GM18861 (cell line): ENCODE measurements at regions not wholly inside any gene's neighbourhood (a gene's known extent, or its start where the extent isn't known, plus 50 kb on each side); places are given as distances from the start of the nearest gene placed in this dataset.
"Not testable (repeated sequence)": the region's sequence is repeated elsewhere in the genome, so short reads cannot be mapped to it uniquely, and the experiment has no call there.

Source experiments
- ATAC-seq: cut with Tn5 transposase; IDR thresholded peaks from one replicate; pipeline ENCODE4 v1.9.1; 2021; ENCODE audit not compliant: unreplicated experiment

DNA sequence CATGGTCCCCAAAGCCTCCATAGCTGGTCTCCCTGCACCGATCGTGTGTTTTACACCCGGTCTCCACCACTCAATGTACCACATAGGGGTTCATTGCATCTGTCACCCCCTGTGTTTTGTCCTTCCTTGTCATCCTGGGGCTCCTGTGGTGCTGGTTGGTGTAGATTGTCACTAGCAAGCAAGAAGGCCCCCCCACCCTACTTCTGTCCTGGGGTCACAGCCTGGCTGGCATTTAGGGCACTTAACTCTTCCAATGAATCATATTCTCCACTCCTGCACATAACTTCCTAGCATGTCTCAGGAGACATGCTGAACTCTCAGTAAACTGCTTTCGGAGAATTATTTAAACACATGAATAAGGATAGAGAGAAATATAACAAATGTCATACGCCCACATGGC lies 161.4 kb downstream of the BCL2L11 start:
- ATAC-seq: not testable (repeated sequence)

DNA sequence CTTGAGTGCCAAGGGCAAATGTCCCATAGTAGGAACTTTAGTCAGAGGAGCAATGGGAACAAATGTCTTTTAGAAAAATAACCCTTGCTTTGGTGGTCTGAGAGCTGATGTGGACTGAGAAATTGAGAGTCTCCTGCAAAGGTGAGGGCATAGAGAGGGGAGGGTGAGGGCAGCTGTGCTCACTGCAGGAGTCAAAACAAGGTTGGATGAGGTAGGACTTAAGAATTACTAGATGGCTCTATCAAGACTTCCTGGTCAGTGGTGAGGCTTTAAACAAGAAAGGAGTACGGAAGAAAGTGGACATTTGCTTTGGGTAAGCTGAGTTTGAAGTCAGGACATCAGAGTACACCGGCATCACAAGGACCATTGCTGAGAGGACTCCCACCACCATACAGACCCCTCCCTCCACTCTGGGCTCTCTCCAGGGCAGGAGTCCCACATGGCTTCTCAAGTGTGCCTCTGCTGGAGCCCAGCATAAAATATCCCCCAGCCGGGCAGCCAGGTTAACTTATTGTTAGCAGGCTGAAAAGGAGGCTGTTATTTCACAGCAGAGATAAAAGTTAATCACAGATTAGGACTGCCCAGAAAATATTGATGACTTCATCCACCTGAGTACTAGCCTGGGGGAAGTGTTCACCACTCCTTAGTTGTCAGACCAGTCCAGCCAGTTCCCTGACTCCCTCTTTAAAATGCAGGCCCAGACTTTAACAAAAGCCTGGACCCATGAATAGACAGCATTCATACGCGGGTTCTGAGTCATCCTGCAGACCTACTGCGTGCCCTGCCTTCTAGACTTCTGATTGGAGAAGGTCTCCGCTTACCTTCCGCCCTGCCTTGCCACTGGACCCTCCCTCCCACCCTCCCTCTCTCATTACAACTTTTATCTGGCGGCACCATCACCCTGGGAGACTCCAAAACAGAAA lies 167.2 kb downstream of the BCL2L11 start:
- ATAC-seq: not testable (repeated sequence)

DNA sequence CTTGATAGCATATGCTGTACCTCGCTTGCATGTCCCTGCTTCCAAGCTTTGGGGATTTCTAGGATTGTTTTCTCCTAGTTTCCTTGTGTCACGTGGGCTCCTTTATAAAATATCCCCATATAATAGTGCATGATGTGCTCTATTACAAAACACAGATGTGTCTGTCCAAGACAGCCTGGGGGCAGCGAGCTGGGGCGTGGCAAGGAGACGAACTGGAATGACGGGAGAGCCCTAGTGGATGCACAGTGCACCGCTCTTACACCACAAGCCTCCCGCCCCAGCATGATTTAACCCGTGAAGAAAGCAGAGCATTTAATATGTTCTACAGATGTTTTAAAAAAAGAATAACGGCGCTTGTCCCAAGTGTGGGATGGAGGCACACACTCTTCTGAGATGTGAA lies 169.7 kb downstream of the BCL2L11 start:
- ATAC-seq: not testable (repeated sequence)

DNA sequence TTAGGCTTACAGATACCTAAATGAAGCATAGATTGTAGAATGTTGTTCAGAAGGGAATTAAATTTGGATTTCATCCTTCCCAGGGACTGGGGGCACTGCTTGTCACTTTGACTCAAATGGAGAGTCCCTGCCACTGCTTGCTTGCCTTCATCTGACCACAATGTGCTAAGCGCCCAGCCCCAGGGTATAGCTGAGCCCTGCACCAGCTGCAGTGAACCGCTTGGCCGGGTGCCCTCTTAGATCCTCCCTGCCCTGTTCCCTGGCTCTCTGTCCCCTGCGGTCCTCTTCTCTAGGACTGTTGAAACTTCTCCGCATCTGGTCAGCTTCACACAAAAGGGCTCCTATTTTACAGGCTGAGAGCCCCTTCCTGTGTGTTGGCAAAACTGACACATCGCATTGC lies 170.9 kb downstream of the BCL2L11 start:
- ATAC-seq: not testable (repeated sequence)

DNA sequence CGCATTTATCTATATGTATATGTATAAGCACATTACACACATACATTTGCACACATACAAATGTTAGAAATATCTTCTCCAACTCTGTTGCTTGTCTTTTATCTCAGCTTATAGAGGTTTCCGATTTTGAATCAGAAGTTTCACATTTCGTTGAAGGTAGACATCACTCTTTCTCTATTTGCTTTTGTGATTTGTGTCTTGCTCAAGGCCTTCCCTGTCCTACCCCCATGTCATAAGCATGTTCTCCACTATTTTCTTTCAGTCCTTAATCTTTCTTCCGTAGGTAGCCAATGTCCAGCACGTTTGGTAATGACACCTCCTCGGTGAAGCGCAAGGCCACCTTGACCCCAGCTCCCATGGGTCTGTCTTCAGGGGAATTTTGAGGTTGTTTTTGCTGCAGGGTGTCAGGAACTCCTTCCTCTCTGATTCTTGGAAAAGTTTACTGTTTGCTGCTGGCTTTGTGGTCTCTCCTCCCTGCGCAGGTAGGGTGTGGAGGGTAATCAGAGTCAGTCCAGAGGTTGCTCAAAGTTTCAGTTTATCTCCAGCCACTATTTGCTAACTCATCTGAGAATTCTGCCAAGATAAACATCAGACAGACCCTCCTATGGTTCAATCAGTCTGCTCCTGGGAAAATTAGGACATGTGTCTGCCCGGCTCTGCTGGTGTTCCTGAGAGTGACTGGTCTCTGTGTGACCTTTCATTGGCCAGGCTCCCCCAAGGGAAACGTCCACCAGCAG lies 171.7 kb downstream of the BCL2L11 start:
- ATAC-seq: not testable (repeated sequence)

DNA sequence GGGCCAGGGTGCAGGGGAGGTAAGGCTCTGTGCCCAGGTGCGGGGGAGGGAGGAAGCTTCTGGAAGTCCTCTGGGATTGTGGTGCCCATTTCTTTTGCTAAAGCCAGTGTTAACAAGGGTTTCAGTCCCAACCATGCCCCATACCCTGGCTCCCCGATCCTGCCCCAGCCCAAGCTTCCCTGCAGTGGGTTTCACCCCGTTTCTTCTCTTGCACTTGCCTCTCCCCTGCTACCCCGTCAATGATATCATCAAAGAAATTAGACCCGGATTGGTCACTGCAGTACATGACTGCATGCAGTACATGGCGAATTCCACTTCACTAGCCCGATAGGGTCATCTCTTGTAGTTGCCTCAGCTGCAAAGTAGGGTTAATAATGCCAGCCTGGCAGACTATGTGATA lies 174.0 kb downstream of the BCL2L11 start:
- ATAC-seq: not testable (repeated sequence)

DNA sequence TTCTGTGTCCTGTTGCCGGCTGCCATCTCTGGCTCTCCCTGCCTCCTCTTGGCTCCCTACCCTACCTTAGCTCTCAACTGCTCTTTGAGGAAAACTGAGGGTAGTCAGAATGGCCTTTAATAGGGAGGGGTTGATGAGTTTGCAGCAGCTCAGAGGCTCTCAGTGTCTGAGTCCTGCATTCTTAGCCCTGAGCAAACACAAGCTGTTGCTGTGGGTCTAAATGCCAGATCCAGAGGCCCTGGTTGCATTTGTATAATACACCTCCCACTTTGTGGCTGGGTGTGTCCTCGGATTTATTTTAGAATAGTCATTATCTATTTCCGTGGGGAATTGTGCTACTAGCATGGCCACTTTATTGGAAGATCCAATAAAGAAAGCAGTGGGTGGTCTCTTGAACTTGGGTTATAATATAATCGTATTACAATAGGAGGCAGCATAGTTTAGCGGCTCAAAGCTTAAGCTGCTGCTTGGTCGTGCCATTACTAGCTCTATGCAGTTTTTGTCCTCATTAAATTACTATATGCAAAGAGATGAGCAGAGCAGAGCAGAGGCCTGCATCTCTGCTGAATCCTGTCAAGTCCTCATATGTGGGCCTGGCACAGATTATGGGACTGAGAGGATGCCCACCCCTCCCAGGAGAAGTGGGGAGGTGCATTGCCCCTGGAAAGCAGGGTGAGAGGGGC lies 175.5 kb downstream of the BCL2L11 start:
- ATAC-seq: not testable (repeated sequence)

DNA sequence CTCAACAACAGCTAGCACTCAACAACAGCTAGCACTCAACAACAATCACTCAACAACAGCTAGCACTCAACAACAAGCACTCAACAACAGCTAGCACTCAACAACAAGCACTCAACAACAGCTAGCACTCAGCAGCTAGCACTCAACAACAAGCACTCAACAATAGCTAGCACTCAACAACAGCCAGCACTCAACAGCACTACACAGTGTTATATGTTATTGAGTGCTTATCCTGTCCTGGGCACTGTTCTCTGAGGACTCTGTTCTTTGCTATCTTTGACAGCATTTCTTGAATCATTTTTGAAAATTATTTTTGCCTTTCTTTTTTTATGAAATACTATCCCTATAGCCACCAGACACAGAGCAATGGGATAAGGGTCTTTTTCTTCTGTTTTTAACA lies 176.4 kb downstream of the BCL2L11 start:
- not testable (repeated sequence) for ATAC-seq

DNA sequence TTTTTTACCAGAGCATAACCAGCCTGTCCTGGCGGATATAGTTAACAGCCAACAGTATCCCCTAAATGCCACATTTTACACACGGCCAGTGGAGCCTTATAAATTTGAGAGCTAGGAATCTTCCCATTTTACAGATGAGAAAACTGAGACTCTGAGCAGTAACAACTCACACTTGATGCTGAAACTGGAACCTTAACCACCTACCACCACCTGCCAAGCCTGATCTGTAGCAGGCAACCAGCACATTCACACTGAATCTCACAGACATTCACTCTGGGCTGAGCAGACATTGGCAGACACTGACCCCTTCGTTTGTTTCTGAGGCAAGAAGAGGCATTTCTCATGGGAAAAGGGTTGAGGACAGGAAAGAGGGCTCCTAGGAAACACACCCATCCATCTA lies 178.2 kb downstream of the BCL2L11 start:
- ATAC-seq: not testable (repeated sequence)

DNA sequence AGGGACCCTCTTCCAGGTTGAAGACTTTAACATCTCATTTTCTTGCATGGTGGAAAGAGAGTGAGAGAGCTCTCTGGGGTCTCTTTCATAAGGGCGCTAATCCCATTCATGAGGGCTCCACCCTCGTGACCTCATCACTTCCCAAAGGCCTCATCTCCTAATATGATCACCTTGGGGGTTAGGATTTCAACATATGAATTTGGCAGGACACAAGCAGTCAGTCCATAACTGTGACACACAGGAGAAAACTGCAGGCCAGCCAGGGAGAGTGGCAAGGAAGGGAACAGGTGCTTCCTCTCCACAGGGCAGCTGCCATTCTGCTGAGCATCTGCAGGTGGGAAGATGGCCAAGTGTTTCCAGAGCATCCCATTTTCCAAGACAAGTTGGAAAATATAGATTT lies 178.9 kb downstream of the BCL2L11 start:
- ATAC-seq: not testable (repeated sequence)

DNA sequence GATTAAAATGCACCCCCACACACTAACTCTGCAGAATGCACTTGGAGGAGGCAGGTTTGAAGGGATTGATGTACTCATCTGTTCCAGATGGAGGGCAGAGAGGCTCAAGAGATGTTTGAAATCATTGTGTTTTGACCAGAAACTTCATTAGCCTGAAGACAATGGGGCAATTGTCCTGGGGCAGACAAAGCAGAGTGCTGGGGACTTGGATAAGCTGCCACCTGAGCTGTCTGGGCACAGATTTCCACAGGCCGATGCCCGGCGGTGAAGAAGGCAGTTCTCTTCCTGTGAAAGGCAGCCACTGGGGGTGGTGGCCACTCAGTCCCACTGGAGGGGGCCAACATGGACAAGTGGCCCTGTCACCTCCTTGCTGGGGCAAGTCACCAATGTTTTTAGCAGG lies 181.0 kb downstream of the BCL2L11 start:
- ATAC-seq: not testable (repeated sequence)

DNA sequence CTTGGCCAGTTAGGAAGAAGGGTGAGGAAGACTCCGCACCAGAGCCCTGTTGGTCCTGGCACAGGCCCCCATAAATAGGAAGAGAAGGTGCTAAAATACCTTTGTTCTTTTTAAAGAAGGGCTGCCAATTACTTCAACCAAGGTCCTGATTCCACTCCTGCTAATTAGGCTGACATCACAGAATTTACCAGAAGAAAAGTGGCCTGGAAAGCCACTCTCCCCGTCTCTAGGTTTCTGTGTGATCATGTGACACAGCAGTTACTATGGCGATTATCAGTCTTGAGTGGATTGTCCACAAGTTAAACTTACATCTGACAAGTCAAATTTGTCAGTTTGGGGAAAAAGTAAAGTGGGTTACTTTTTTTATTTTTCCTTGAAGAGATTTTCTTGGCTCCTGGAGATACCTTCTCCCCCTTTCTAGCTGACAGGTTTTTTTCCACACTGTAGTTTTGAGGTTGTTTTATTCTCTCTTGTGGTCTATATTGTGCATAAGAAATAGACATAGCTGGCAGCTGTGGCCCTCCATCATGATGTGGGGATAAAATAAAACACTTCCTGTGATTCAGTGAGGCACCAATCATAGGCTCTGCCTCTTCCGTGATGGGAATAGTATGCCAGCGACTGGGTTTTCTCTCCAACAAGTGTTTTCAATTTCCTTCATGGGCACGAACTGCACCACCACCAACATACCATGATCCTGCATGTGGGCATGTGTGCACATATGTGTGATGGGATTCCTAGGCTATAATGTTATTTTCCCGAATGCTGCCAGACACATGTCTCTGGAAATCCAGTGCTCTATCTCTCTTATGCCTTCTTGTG lies 181.9 kb downstream of the BCL2L11 start:
- ATAC-seq: not testable (repeated sequence)

DNA sequence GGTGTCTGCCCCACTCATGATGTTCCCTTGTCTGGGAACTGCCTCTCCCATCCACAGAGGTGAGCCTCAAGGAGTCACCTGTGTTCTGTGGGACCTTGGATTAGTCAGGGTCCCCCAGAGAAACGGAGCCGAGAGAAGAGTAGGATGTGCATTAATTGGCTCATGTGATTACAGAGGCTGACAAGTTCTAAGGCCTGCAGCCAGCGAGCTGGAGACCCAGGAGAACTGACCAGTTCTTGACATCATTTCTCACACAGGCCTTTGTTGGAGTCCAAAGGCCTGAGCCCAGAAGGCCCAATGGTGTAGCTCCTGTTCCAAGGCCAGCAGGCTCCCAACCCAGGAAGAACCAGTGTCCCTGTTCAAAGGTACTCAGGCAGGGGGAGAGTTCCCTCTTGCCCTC lies 186.6 kb downstream of the BCL2L11 start:
- ATAC-seq: not testable (repeated sequence)

DNA sequence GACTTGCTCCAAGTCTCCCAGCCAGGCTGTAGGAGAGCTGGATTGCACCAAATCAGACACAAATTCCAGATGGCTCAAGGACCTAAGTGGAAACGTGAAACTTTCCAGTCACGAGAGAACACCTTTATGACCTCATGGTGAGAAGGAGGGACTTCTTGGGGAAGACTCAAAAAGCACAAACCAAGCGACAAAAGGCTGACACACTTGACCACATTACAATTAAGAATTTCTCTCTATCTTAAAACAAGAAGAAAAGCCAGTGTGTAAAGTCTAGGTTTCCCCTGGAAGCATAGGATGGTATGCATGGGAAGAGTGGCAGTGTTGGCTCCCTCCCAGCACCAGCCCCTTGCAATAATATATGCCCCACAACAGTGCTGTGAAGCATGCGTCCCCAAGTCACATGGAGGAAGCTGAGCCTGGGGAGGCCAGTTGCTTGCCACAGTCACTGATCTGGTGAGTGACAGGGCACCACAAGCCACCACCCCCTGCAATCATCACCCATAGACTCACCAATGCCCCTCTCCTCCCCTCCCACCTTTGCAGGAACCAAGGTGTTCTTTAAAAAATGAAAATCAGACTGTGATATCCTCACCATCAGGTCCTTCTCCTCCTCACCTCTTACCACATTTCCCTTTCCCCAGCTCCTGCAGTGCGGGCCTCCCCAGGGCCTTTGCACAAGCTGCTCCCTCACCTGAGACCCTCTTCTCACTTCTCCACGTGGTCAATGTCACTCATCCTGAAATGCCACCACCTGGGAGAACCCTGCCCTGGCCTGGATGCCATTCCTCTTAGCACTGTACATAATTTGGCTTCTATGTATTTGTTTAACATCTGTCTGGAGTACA lies 188.7 kb downstream of the BCL2L11 start:
- ATAC-seq: not testable (repeated sequence)

DNA sequence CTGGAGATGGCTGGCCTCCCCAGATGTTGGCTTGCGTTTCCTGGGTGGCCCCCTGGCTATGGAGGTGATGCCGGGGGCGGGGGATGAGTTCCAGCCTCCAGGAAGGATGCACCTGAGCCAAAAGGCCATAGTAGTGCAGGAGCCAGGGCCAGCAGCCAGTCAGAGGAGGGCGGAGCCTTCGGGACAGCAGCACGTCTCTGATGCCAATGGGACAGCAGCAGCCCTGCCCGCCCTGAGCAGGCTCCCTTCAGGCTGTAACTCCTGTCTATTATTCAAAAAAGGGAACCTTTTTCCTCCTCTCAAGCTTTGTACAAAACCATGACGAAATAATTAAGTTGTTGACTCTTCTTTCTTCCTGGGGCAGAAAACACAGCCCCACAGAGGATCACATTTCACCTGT lies 189.7 kb downstream of the BCL2L11 start:
- ATAC-seq: not testable (repeated sequence)

DNA sequence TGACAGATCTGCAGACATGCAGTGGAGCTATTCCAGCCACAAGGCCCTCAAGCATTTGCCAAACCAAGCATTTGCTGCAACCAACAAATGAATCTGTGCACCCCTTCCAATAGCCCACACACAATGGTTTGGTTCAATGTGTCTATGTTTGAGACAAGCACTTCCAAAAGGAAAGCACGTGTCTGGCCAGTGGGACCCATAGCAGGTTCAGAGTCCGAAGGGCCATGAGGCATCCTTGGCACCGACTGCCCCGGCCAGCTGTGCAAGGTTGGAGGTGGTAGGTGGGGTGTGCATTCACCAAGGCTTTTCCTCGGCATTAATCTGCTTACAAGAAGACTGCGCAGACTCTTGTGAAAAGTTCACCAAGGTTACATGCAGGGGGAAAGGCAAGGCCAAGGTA lies 190.9 kb downstream of the BCL2L11 start:
- ATAC-seq: not testable (repeated sequence)

DNA sequence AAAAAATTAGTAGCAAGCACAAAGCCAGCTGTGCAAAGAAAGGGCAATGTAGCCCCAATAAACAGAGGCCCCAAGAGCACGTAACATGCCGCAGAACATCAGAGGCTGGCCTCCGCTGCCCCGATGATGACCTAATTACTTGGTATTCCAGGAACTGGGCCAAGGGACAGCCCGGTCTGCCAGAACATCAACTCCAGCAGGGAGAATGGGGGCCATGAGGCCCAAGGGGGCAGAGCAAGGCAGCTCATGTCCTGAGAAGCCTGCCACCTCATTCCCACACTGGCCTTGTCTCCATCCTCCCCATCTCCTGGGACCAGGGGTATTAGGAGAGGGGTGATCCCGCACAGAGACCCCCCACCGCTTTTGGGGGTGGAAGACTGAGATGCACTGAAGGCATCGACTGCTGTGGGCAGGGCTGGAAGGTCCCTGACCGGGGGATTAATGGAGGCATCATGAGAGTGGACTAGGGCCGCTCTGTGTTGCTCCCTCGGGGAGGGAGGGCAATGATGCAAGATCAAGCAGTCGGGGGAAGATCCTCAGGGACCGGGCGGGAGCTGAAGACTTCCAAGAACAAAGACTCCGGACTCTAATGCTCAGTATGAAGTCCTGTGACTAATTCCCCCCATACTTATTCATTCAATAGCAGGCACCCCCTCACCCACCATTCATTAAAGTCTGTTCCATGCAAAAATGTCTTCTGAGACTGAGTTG lies 192.3 kb downstream of the BCL2L11 start:
- not testable (repeated sequence) for ATAC-seq

DNA sequence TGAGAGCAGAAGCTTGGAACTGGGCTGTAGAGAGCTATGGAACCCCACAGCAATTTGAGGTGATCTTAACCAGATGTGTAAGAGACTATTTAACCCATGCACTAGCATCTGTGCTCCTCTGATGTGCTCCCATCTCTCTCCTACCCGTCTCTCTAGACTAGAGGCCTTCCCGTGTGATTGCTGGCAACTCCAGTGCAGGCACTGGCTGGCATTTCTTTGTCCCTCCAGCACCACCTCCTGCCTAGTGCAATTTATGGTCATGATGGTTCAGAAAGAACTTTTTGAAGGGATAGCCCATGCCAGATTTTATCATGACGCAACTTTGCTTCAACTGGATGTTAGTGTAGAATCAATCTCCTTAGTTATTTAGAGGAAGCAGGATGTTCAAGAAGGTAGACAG lies 193.0 kb downstream of the BCL2L11 start:
- not testable (repeated sequence) for ATAC-seq
